AG09309 (cell line): ENCODE measurements at regions not wholly inside any gene's neighbourhood (a gene's known extent, or its start where the extent isn't known, plus 50 kb on each side); places are given as distances from the start of the nearest gene placed in this dataset.

Source experiments
- DNase-seq: peaks from one replicate; pipeline ENCODE4 v3.0.0-alpha.2; 2010; ENCODE audit warnings: low read depth
- H3K4me3 ChIP-seq: 2 replicates; pipeline ENCODE4 v1.5.1; 2011; ENCODE audit warnings: mild to moderate bottlenecking, low read depth, low read length, moderate library complexity; ENCODE audit not compliant: control insufficient read depth
- TF ChIP-seq, protein P1 (sequence below): IDR thresholded peaks from 2 replicates; pipeline ENCODE4 v1.5.1; 2011; ENCODE audit warnings: mild to moderate bottlenecking, low read depth, low read length, inconsistent platforms; ENCODE audit not compliant: insufficient read depth, control insufficient read depth; ENCODE audit errors: missing control alignments

DNA sequence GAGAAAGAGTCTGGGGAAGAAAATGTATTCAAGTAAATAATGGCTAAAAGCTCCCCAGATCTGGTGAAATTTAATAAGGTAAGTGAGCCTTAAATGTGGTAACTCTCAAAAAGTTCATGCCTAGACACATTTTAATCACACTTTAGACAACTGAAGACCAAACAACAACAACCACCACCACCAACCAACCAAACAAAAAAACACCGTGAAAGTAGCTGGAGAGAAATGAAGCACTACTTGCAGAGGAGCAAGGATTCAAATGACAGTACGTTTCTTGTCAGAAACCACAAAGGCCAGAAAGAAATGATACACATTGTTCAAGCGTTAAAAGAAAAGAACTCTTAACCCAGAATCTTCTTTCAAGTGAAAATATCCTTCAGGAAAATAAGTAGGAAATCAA, 208.3 kb downstream of the MYRFL start:
- no peak overlapping the region for H3K4me3 ChIP-seq
- no peak for DNase-seq
- TF ChIP-seq, protein P1, sequence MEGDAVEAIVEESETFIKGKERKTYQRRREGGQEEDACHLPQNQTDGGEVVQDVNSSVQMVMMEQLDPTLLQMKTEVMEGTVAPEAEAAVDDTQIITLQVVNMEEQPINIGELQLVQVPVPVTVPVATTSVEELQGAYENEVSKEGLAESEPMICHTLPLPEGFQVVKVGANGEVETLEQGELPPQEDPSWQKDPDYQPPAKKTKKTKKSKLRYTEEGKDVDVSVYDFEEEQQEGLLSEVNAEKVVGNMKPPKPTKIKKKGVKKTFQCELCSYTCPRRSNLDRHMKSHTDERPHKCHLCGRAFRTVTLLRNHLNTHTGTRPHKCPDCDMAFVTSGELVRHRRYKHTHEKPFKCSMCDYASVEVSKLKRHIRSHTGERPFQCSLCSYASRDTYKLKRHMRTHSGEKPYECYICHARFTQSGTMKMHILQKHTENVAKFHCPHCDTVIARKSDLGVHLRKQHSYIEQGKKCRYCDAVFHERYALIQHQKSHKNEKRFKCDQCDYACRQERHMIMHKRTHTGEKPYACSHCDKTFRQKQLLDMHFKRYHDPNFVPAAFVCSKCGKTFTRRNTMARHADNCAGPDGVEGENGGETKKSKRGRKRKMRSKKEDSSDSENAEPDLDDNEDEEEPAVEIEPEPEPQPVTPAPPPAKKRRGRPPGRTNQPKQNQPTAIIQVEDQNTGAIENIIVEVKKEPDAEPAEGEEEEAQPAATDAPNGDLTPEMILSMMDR: no peak

DNA sequence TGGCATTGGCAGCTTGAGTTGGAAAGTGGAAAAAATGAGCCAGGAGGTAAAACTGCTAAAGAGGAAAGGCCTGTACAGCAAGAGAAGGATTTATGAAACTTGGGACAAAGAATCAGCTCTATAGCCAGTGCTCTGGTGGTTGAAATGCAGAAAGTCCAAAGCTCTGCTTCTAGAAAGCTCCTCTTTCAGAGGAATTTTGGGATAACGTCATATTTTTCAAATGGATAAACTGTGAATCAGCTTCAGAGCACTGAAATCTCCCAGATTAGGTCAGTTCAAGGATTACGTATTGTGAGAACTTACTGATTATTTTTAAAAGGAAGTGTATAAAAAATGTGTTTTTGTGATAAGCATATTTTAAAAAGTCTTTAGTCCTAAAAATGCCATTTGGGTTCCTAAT, 203.1 kb upstream of the CNOT2 start:
- TF ChIP-seq, protein P1: no peak
- DNase-seq: no peak
- no peak overlapping the region for H3K4me3 ChIP-seq

DNA sequence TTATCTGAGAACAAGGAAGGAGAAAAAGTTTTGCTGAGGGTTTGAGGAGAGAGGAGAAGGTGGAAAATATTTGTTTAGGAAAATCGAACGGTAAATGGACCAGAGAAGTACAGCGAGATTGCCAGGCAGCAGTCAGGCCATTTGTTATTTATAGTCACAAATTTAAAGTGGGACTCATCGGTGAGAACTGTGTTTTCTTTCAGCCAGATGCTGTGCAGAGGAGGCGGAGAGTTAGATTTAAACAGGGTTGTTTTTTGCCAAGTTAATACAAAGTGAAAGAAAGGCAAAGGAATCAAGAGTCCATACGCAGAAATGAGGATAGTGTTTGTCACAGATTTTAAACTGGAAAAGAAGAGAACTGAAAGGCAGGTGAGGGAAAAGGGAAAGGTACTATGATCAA, 200.6 kb upstream of the CNOT2 start:
- TF ChIP-seq, protein P1: no peak
- no peak overlapping the region for H3K4me3 ChIP-seq
- no peak for DNase-seq

DNA sequence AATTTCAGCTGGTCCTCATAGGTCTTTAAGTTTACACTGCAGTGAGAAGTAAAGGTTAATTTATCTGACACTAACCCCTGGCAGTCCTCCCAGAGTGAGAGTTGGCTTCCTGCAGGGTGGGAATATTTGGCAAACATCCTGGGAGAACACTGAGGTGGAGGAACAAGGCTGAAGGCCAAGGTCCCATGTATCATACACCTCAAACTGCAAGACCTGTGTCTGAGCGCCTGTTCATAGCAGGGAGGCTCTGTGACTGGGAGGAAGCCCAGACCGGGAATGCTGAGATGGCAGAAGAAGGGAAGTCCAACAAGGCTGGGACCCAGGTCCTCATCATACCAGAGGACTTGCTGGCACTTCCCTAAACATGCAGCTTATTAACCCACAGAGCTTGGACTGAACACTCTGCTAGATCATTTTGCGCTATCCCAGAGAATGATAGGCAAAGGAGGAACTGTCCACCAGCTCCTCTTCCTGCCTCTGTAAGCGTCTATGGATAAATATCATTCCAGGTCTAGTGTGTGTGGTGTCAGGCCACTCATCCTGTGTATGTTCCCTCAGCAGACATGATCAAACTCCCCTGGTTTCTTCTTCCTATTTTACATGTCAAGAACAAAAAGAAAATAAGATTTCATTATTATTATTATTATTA, 199.6 kb upstream of the CNOT2 start:
- DNase-seq: no peak
- TF ChIP-seq, protein P1: no peak
- H3K4me3 ChIP-seq: no peak overlapping the region

DNA sequence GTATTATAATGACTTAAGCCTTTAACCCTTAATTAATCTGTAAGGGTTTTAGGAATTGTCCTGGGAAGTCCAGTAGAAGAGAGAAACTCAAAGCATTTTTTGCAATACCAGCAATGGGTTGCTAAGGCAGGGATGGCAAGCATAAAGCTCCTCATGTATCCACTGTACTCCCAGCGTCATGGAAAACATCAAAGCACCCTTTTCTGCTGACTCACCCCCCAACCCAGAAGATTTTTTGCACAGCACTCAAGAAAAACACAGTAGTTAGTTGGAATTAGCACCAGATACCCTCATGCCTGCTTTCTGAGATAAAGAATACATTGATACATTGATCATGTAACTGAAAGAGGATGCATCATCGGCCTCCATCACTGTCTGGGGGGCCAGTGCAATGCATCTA, 199.1 kb upstream of the CNOT2 start:
- no peak overlapping the region for H3K4me3 ChIP-seq
- DNase-seq: no peak
- TF ChIP-seq, protein P1: no peak

DNA sequence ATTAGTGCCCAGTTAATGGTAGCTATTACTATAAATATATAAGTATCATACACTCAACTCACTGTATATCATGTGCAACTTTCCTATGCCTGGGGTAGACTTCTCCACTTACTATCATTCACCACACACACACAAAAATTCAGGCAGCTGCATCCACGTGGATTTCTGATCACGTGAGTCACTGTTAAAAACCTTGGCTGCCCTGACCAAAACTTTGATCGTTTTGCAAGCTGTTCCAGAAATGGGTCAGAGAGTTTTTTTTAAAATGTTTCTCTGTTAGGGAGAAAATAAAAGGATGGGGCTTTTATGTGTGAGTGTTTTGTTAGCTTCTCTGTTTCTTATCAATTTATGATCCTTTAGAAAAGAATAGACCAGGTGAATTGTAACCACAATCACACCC, 198.2 kb upstream of the CNOT2 start:
- DNase-seq: no peak
- no peak overlapping the region for H3K4me3 ChIP-seq
- TF ChIP-seq, protein P1: no peak

DNA sequence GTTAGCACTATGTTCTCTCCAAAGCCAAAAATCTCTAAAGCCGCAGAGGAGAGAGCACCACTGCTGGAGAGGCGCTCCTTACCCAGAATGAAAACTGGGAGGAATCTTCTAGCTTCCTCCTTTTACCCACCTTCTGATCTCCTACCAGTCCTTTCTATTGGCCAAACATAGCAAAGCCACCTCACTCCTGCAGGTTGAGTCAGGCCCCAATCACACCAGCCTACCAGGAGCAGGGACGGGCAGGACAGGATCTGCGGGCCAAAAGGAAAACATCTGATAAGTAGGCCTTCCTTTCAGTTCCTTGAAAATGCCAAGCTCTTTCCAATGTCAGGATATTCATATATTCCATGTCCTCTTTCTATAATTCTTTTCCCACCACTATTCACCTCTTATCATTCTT, 197.7 kb upstream of the CNOT2 start:
- DNase-seq: no peak
- TF ChIP-seq, protein P1: no peak
- no peak overlapping the region for H3K4me3 ChIP-seq
